PC-9 (cell line): ENCODE measurements at regions not wholly inside any gene's neighbourhood (a gene's known extent, or its start where the extent isn't known, plus 50 kb on each side); places are given as distances from the start of the nearest gene placed in this dataset.

Source experiments
- EZH2 ChIP-seq: fragments of 200-600 bp; sonication (generic); IDR thresholded peaks from 2 replicates; pipeline ENCODE4 v1.8.0; 2017; ENCODE audit warnings: antibody characterized with exemption, low read depth
- TF ChIP-seq, protein P1 (sequence below): fragments of 200-600 bp; sonication (generic); conservative IDR thresholded peaks from 2 replicates; pipeline ENCODE4 v1.6.1; 2017; ENCODE audit warnings: mixed run types, antibody characterized with exemption, mild to moderate bottlenecking, moderate library complexity

DNA sequence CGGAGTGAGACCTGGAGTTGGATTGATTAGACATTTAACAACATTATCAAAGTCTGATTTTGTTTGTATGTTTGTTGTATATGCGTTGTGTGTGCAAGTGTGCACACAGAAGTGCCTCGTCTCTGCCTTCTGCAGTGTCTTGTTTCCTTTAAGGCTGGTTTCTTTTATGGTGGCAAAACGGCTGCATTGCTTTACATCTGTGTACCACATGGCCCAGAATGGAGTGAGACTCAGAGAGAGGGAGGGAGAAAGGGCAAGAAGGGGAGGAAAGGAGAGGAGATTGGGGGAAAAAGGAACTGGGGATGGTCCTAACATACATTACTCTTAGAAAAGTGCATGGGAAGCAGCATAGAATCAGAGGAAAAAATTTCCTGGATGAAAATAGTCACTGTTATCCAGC lies 99.7 kb upstream of the WLS start:
- TF ChIP-seq, protein P1, sequence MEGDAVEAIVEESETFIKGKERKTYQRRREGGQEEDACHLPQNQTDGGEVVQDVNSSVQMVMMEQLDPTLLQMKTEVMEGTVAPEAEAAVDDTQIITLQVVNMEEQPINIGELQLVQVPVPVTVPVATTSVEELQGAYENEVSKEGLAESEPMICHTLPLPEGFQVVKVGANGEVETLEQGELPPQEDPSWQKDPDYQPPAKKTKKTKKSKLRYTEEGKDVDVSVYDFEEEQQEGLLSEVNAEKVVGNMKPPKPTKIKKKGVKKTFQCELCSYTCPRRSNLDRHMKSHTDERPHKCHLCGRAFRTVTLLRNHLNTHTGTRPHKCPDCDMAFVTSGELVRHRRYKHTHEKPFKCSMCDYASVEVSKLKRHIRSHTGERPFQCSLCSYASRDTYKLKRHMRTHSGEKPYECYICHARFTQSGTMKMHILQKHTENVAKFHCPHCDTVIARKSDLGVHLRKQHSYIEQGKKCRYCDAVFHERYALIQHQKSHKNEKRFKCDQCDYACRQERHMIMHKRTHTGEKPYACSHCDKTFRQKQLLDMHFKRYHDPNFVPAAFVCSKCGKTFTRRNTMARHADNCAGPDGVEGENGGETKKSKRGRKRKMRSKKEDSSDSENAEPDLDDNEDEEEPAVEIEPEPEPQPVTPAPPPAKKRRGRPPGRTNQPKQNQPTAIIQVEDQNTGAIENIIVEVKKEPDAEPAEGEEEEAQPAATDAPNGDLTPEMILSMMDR = no peak
- TF ChIP-seq EZH2 = no peak
